GM21786 (cell line): ENCODE measurements at regions not wholly inside any gene's neighbourhood (a gene's known extent, or its start where the extent isn't known, plus 50 kb on each side); places are given as distances from the start of the nearest gene placed in this dataset.

Experiments used
- ATAC-seq: cut with Tn5 transposase; IDR thresholded peaks from one replicate; pipeline ENCODE4 v1.9.1; 2021; ENCODE audit not compliant: unreplicated experiment

DNA sequence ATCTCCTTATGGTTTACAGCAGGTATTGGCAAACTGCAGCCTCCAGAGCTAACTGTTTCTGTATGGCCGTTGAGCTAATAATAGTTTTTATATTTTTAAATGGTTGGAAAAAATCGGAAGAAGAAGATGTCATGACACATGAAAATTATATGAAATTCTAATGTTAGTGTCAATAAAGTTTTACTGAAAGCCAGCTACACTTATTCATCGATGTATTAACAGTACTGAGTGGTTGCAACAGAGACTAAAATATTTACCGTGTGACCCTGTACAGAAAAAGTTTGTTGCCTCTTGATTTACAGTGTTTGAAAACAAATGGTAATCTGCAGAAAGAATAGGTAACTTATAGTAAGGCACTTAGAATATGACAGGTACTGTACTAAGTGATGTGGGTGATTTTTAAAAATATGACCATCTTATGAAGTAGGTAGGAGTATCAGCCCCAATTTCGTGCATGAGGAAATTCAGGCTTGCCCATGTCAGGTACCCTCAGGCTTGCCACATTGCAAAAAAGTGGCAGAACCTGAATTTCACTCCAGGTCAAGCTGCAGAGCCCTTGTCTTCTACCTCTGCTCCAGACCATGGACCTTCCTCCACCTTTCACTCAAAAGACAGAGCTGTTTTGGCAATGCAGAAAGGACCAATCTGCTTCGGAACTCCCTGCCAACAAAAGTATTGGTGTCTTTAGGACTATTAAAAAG lies 311.9 kb upstream of the RUNX1 start:
- ATAC-seq, result no peak

DNA sequence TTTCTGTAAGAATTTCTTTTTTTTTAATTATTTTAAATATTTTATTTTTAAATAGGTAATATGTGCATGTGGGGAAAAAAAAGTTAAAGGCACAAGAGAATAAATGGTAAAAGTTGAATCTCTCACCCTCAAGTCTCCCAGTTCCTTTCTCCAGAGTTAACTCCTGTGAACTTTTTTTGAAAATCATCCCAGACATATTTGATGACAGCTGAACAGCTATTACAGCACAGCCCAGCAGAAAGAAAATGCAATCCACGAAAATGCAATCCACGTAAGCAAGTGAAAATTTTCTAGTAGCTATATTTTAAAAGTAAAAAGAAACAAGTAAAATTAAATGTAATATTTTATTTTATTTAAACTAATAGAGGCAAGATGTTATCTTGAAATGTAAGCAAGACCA lies 310.0 kb upstream of the RUNX1 start:
- ATAC-seq, result no peak

DNA sequence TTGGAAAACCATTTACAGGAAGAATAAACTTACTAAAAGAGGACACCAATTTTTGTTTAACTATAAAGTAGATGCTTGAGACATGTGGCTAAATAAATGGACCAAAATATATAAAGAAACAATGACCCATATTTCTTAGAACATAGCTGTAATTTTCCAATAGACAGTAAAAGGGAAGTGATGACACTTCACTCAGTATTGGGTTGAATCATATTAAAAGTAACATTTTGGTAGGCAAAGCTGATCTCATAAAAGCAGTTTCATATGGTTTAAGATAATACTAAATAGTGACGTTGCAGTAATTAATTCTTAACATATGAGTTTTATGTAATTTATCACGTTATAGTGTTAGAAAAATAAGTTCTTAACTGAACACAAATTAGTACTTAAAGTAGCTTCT lies 308.9 kb upstream of the RUNX1 start:
- no peak for ATAC-seq

DNA sequence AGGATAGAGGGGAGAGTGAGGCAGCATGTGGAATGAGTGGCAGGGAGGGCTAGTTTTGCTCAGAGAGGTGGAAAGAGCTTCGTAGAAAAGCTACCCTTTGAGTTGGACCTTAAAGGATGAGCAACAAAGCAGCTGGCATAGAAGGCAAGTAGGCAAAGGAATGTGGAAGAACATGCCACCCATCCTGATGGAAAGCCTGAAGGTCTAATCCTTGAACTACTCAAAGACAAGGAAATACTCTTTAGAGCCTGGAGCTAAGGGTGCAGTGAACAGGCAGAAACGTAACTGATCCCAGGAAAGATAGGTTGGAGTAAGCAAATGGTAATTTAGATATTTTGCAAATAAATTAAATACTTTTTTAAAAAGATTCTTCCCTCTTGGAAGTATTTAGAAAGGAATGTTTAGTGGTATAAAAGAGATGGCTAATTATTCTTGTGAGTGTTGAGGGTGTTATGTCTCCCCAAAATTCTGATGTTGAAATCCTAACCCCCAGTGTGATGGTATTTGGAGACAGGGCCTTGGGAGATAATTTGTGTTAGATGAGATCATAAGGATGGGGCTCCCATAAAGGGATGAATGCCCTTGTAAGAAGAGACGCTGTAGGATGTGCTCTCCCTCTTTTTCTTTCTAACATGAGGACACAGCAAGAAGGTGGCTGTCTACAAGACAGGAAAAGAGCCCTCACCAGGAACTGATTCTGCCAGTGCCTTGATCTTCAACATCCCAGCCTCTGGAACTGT lies 308.1 kb upstream of the RUNX1 start:
- no peak for ATAC-seq

DNA sequence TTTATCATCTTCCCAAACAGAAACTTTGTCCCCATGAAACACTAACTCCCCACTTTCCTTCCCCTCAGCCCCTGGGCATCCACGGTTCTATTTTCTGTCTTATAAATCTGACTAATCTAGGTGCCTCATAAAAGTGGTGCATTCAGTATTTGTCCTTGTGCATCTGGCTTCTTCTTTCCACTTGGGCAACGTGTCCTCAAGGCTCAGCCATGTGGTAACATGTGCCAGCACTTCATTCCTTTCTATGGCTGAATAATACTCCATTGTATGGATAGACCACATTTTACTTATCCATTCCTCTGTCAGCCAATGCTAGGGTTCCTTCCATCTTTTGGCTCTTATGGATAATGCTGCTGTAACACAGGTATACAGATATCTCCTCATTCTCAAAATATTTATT lies 305.0 kb upstream of the RUNX1 start:
- ATAC-seq, result no peak

DNA sequence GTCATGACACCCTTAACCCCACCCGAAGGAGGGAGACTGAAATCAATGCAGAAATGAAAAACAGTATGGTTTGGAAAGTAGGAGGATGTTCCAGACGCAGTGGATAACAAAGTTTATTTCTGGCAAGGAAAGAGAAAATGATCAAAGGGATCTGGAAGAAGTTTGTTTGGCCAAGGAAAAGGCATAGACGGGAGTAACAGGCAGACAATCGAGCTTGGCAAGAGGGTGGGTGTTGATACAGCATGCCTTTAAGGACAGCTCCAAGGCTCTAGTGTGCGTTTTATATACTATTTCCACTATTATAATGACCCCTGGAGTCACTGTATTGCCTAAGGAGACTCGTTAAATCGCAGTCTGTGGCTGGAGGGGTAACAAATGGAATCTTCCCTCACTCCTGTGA lies 303.7 kb upstream of the RUNX1 start:
- ATAC-seq, result no peak

DNA sequence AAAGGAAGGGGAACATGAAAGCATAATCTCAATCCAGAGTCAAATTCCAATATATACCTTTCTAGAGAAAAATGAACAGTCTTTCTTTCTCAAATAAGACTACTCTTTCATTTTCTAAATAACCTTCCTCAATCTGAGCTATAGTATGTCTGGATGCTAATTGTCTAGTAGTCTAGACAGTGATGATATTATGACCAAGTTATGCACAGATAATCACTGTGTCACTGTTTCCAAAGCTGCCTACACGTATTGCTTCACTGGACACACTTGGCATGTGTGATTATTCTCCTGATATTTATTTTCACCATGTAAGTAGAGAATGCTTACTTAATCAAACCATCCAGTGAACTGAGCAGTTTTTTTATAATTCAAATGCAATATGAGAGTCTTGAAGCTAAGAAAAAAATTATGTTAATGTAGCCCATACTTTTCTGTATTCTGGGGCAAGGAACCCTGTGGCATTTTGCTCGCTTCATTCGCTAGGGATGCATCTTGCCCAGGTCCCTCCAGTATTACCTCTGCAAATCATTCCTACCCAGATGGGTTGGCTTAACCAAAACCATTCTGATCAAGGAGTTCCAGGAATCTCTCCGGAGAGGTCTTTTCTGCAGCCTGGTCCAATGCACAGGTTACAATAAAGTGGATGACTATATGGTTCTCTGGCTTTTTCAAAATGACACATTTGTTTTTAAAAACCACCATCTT lies 303.1 kb upstream of the RUNX1 start:
- no peak for ATAC-seq

DNA sequence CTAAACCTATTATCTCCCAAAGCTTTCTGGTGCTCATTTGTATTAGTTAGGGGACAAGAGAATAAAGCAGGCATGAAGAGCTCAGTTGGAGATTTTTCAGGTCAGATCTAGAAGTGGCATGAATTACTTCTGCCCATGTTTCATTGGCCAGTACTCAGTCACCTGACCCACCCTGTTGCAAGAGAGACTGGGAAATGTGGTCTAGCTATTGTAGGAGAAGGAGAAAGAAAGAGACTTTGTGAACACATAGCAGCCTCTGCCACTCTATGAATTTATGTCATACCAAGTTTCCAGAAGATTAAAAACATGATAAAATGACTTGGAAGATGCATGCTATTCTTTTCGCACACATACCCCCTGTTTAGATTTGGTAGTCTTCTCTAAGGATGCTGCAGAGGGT lies 302.3 kb upstream of the RUNX1 start:
- ATAC-seq, result no peak

DNA sequence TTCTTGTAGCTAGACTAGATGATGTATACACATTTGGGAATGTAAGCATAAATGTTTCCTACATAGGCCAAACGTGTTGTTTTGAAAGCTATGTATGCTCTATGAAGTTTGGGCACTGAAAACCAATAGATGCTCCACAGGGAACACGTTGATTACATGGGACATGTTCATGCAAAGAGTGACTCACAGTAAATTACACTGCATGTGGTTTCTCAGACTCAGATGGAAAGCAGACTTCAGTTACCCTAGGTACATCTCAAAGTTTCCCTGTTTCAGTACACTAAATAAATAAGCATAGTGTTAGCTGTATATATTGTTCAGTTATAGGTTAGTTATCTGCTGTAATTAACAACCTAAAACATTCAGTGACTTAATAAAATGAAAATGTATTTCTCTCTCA lies 301.9 kb upstream of the RUNX1 start:
- ATAC-seq, result no peak

DNA sequence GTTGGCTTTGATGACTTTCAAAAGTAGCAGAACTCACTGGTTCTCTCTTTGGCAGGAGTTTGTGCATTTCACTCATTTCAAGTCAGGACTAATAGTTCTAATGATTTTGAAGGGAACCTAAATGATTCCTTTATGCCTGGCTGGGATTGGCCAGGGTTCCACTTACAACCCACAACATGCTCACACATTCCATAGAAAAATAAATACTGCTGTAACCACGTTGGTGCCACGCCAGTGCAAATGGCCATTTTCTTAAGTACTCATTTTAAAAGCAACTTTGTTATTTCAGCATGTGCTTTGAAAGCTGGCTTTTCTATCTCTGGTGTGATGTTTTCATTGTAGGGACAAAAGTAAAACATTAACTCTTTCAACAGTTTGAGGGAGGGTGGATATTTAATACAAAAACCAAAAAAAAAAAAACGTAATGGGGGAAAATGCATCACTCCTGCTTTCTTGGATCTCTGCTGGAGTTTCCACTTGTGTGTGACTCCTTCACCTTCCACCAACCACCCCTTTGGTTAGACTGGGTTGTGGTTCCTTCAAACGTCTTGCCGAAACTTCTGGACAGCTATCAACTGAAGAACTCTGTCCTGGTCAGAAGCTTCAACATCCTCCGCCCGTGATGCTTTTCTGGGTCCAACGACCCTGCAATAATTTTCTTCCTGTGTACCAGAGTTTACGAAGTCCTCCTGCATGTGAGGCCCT lies 300.4 kb upstream of the RUNX1 start:
- ATAC-seq, result no peak

DNA sequence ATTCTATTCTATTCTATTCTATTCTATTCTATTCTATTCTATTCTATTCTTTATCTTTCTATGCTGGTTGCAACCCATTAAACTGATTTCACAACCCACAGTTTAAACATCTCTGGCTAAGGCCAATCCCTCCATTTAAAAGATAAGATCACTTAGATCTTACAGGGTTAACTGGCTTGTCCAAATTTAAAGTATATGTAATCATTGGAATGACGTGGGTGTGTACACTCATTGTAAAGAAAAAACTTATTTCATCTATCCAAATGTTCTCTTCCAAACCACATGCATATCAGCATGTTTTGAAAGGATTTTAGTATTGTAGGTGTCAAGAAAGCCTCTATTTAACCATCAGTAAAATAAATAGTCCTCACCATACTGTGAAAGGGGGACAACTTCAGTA lies 299.6 kb upstream of the RUNX1 start:
- ATAC-seq, result no peak

DNA sequence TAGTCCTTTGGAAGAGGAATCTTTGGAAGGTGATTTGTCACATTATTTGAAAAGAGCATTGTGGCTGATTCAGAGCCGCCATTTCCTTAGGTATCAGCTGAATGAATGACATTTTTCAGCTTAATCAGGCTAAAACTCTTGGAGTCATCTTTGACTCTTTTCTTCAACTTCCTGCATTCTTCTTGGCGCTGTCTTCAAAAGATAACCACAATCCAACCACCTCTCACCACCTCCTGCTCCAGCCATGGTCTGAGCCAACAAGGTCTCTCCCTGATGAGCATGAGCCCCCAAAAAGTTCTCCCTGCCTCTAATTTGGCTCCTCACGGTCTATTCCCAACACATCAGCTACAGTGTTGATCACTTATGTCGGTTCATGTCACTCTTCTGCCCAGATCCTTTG lies 297.6 kb upstream of the RUNX1 start:
- ATAC-seq, result no peak

DNA sequence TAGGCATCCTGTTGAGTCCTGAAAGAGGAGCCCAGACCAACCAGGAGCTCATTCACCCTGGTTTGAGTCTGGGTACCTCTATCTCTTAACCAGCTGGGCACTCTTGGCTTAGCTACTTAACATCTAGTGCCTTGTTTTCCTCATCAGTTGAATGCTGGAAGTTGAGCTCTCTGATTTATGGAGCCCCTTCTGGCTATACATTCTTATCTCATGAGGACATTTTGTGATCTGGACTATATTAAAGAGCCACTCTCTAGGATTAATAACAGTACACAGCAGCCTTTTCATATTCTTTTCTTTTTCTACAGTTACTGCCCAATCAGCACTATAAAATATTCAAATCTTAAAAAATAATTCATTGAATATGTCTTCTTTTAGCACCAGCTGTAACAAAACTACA lies 296.9 kb upstream of the RUNX1 start:
- no peak for ATAC-seq

DNA sequence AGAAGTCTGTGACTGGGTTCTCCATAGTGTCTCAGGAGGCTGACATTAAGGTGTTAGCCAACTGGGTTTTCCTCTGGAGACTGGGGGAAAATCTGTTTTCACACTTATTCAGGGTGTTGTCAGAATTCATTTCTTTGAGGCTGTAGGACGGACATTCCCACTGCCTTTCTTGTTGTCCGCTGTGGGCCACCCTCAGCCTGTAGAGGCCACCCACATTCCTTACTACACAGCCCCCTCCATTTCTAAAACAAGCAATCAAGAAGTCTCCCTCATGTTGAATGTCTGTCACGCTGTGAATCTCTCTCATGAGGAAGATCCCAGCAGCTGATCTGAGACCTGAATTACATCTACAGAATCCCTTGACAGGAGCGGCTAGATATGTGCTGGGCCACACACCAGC lies 295.5 kb upstream of the RUNX1 start:
- no peak for ATAC-seq

DNA sequence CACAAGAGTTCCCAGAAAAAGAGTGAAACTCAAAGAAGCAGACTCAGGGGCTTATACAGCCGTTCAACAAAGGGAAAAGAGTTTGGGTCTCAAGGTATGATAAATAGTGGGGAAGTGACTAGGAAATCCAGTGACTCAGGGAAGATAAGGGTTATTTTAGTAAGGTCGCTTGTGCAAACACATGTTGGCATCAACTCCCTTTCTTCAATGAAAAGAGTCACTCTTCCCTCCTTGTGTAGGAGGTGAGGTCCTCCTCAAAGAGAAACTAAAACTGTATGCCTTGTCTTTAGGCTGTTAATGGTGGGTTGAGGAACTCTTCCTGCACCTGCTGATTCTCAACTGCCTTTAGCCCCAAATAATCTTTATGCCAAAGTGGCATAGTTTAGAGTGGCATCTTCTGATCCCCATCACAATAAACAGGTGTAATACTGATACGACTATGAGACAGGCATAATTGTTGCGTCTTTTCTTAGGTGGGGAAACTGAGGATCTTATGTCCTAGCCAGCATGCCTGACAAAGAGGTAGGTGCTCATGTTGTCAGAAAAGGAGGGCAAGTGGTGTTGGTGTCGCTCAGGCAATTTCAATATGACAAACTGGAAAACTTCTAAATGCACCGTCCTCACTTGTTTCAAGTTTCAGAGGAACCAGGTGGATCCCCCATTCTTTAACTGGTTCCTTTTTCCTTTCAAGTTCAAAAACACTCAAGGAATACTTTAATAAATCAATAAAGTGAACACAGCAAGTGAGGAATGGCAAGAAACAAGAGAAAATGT lies 294.1 kb upstream of the RUNX1 start:
- ATAC-seq, result no peak

DNA sequence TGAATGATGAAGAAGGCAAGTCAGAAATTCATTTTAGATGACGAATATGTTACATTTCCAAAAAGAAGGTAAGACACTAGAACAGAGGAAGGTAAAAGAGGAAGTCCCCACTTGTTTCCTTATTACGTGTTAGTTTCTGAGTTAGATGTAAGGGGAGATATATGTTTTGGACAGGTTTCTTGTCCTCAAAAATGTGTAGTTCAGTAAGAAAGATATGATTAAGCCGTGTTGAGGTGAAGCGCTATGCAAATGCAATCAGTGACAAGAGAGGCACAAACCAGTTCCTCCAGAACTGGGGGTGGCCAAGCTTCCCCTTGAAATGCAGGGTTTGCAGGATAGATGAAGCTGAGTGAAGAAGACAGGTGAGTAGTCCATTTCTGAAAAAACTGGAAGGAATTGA lies 293.3 kb upstream of the RUNX1 start:
- ATAC-seq, result no peak

DNA sequence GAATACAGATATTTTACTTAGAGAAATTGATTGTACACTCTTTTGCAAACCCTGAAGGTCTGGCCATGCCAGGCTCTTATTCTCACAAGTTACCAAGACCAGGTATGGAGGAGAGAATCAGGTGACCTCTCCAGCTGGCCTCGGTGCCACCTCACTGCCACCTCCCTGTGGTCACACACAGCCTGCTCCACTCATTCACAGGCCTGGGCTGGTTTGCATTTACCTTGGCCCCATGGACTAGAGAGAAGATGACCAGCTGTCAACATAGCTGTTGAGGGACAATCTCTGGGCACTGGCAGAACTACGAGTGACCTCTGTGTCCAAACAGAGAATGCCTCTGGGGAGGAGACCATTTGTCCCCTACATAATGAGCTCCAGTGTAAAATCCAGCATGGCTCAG lies 291.2 kb upstream of the RUNX1 start:
- ATAC-seq, result no peak

DNA sequence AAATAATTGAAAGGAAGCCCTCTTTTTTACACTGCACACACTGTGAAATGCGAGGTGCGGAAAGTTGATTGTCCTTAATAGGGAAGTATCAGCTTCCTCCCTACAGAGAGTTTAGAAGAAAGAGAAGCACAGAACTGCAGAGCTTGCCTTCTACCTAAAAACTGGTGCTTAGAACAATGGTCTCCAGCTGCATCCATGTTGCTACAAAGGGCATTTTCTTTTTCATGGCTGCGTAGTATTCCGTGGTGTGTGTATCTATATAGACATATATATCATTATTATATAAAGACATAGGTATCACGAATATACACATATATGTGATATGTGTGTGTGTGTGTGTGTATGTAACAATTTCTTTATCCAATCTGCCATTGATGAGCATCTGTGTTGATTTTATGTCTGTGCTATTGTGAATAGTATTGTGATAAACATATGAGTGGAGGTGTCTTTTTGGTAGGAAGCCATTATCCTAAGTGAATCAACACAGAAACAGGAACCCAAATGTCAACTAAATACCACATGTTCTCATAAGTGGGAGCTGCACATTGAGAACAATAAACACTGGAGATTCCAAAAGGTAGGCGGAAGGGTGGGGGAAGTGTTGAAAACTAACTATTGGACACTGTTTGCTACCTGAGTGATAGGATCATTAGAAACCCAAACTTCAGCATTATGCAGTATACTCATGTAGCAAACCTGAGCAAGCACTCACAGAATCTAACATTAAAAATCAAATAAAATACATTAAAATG lies 290.0 kb upstream of the RUNX1 start:
- ATAC-seq, result no peak

DNA sequence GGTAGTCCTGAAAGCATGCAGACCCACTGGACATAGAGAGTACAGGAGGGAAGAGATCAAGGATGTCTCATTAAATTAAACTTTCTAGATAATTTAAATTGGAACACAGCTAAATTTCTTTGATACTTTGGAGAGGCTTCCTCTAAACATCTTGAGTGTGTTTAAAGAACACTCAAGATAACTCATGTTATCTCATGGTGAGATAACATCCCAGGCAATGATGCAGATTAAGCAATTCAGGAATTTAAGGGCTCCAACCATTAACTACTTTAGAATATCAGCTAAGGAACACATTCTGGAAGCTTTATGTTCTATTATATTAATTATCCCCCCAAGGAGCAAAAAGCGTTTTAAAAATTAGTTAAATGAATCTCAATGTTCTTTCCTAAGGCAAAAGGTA lies 289.2 kb upstream of the RUNX1 start:
- ATAC-seq, result no peak

DNA sequence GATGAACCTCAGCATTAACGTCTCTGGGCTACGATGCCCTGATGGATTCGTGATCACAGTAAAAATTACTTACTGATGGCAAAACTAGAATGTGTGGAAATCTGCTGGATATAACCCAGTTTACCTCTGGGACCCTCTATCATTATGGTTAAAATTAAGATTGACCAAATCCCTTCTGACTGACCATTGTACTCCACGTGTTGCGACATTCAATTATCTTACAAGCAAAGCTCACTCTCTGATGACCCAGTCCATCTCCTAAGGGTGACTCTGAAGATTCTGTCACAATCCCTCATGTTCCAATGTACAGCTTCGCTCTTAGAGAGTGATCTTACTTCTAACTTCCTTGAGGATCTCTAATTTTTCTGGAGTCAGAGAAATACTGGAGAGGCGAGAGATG lies 288.5 kb upstream of the RUNX1 start:
- ATAC-seq, result no peak
